ENCODE measurements at regions not wholly inside any gene's neighbourhood (a gene's known extent, or its start where the extent isn't known, plus 50 kb on each side); places are given as distances from the start of the nearest gene placed in this dataset.

DNA sequence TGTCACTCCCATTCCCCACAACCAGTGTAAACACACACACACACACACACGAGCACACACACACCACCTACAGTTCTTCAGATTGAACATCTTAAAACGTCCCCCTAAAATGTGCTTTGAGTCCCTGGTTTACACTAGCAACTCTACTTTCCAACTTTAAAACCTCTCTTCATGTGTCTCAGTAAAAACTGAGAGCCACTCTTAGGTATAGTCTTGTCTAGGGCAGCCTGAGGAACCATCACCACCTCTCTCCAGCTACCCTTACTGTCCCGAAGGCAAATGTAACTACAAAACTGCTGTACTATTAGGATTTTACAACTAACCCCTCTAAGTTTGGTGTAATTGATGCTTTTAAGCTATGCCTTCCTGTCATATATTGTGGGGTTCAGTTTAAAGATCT, 1501.6 kb upstream of the MIR17HG start:
- no peak overlapping the region for H3K27ac ChIP-seq (ENCODE audit: low read depth, low read length, poor library complexity, severe bottlenecking)
- H3K36me3 ChIP-seq (ENCODE audit: insufficient read depth, low read length, poor library complexity, severe bottlenecking), result no peaks in the 10 kb centered on the region
- H3K4me1 ChIP-seq (ENCODE audit: insufficient read depth, low read length, poor library complexity, severe bottlenecking), result no peaks in the 10 kb centered on the region
- no peak for DNase-seq (ENCODE audit: low spot score)
- no peaks in the 10 kb centered on the region for H3K9me3 ChIP-seq (ENCODE audit: low read depth, low read length, poor library complexity, severe bottlenecking)
- no peaks in the 10 kb centered on the region for H3K27me3 ChIP-seq (replicated peaks; ENCODE audit: insufficient read depth, low read depth, low read length, poor library complexity)
- ChIA-PET POLR2A (ENCODE audit: low non-redundant PET) (no interaction called here), CTCF (no interaction called here)
- no peak overlapping the region for H3K4me3 ChIP-seq (ENCODE audit: low read depth, low read length, poor library complexity, severe bottlenecking)
- intact Hi-C loops (cut with micrococcal nuclease; ENCODE audit: unreplicated experiment), result no loop called here
- TF ChIP-seq, protein P1, sequence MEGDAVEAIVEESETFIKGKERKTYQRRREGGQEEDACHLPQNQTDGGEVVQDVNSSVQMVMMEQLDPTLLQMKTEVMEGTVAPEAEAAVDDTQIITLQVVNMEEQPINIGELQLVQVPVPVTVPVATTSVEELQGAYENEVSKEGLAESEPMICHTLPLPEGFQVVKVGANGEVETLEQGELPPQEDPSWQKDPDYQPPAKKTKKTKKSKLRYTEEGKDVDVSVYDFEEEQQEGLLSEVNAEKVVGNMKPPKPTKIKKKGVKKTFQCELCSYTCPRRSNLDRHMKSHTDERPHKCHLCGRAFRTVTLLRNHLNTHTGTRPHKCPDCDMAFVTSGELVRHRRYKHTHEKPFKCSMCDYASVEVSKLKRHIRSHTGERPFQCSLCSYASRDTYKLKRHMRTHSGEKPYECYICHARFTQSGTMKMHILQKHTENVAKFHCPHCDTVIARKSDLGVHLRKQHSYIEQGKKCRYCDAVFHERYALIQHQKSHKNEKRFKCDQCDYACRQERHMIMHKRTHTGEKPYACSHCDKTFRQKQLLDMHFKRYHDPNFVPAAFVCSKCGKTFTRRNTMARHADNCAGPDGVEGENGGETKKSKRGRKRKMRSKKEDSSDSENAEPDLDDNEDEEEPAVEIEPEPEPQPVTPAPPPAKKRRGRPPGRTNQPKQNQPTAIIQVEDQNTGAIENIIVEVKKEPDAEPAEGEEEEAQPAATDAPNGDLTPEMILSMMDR (conservative IDR thresholded peaks at IDR 0.05; ENCODE audit: low read depth, low read length), result no peak
- TF ChIP-seq EZH2 (IDR thresholded peaks at IDR 0.05; ENCODE audit: borderline replicate concordance, low read depth, low read length, poor library complexity, severe bottlenecking), result no peak
- no TSS peak for BruUV-seq (replicated peaks)

DNA sequence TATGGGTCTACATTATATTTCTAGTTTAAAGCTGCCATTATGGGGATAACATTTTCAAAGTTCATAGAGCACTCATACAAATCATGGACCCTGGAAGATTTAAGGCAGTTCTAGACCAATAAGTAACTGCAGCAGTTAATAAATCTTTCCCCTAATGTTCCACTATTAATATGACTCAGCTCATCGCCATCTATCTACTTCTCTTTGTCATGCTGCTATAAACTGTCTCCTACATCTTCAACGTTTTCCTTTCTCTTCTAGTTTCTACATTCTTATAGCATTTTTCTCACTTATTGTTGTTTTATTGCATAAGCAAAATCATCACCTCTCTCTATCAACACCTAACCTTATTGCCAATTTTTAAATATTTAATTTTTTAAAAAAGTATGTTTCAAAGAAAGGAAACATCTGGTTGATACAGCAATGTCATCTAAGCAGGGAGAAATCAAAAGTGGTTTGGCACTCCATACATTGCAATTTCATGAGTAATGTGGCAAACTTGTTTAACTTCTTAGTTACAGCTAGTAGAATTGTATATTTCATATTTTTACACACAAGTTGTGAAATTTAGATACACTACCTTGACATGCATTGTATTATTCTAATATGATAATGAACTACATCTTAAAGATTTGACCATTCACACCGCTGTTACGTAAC, 1500.4 kb upstream of the MIR17HG start:
- DNase-seq (ENCODE audit: low spot score), result no peak
- Histone ChIP-seq H3K27me3 (replicated peaks; ENCODE audit: insufficient read depth, low read depth, low read length, poor library complexity) (no peaks in the 10 kb centered on the region), H3K27ac (ENCODE audit: low read depth, low read length, poor library complexity, severe bottlenecking) (no peak overlapping the region), H3K4me1 (ENCODE audit: insufficient read depth, low read length, poor library complexity, severe bottlenecking) (no peaks in the 10 kb centered on the region), H3K9me3 (ENCODE audit: low read depth, low read length, poor library complexity, severe bottlenecking) (no peaks in the 10 kb centered on the region), H3K4me3 (ENCODE audit: low read depth, low read length, poor library complexity, severe bottlenecking) (no peak overlapping the region), H3K36me3 (ENCODE audit: insufficient read depth, low read length, poor library complexity, severe bottlenecking) (no peaks in the 10 kb centered on the region)
- BruUV-seq (replicated peaks), result no TSS peak
- CTCF ChIA-PET, result no interaction called here
- TF ChIP-seq, protein P1 (conservative IDR thresholded peaks at IDR 0.05; ENCODE audit: low read depth, low read length), result no peak
- TF ChIP-seq EZH2 (IDR thresholded peaks at IDR 0.05; ENCODE audit: borderline replicate concordance, low read depth, low read length, poor library complexity, severe bottlenecking), result no peak
- POLR2A ChIA-PET (ENCODE audit: low non-redundant PET), result no interaction called here
- intact Hi-C loops (cut with micrococcal nuclease; ENCODE audit: unreplicated experiment), result no loop called here

DNA sequence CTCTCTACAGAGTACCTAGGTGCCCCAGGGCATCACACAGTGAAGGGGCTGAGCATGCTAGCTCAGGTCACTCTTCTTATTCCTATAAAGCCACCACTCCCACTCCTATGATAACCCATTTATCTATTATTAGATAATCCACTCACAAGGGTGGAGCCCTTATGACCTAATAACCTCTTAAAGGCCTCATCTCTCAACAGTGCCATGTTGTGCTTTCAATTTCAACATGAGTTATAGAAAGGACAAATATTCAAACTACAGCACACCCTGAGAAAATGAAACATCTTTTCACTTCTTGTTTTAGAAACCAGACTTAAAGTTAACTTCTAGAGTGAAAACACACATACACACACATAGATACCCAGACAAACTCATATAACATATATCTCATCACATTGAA, 1494.9 kb upstream of the MIR17HG start:
- ChIA-PET POLR2A (ENCODE audit: low non-redundant PET) (no interaction called here), CTCF (no interaction called here)
- DNase-seq (ENCODE audit: low spot score), result no peak
- no peaks in the 10 kb centered on the region for H3K4me1 ChIP-seq (ENCODE audit: insufficient read depth, low read length, poor library complexity, severe bottlenecking)
- intact Hi-C loops (cut with micrococcal nuclease; ENCODE audit: unreplicated experiment), result no loop called here
- no peaks in the 10 kb centered on the region for H3K9me3 ChIP-seq (ENCODE audit: low read depth, low read length, poor library complexity, severe bottlenecking)
- no peaks in the 10 kb centered on the region for H3K36me3 ChIP-seq (ENCODE audit: insufficient read depth, low read length, poor library complexity, severe bottlenecking)
- no TSS peak for BruUV-seq (replicated peaks)
- H3K27me3 ChIP-seq (replicated peaks; ENCODE audit: insufficient read depth, low read depth, low read length, poor library complexity), result no peaks in the 10 kb centered on the region
- H3K27ac ChIP-seq (ENCODE audit: low read depth, low read length, poor library complexity, severe bottlenecking), result no peak overlapping the region
- TF ChIP-seq, protein P1 (conservative IDR thresholded peaks at IDR 0.05; ENCODE audit: low read depth, low read length), result no peak
- TF ChIP-seq EZH2 (IDR thresholded peaks at IDR 0.05; ENCODE audit: borderline replicate concordance, low read depth, low read length, poor library complexity, severe bottlenecking), result no peak
- H3K4me3 ChIP-seq (ENCODE audit: low read depth, low read length, poor library complexity, severe bottlenecking), result no peak overlapping the region

Measured in A673 (cell line).